ENCODE measurements at regions not wholly inside any gene's neighbourhood (a gene's known extent, or its start where the extent isn't known, plus 50 kb on each side); places are given as distances from the start of the nearest gene placed in this dataset.

DNA sequence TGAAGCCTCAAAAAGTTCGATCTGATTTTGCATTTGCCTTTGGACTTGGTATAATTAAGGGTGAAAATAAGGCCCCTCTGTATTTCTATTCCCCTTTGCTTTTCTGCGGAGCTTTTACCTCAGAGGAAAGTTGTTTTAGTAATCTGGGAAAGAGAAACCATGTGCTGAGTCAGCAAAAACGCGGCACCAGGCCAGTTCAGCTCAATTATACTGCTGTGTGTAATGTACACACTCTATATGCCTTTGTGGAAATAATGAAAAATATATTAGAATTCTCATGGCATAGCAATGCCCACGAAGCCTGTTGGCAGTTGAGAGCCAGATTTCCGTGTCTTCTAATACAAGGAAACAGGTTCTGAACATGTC, 161.9 kb upstream of the SIX2 start:
- Histone ChIP-seq H3K9me3 (ENCODE audit: low read length) (no peaks in the 10 kb centered on the region), H3K27ac (ENCODE audit: low read depth, low read length, poor library complexity, severe bottlenecking) (no peak overlapping the region), H3K4me3 (ENCODE audit: low read depth, low read length, poor library complexity, severe bottlenecking) (no peak overlapping the region), H3K9ac (ENCODE audit: low read length) (no peak overlapping the region), H3K4me2 (ENCODE audit: low read length) (no peak overlapping the region), H3K79me2 (ENCODE audit: insufficient read depth, low read length) (no peaks in the 10 kb centered on the region), H3K4me1 (ENCODE audit: insufficient read depth, low read length, severe bottlenecking) (peaks cover 24% of the 10 kb centered on the region), H4K20me1 (ENCODE audit: insufficient read depth, low read length) (no peaks in the 10 kb centered on the region), H2AFZ (ENCODE audit: low read length) (no peak overlapping the region), H3K27me3 (ENCODE audit: insufficient read depth, low read length) (no peaks in the 10 kb centered on the region), H3F3A (ENCODE audit: insufficient read depth, low read length) (no peaks in the 10 kb centered on the region), H3K36me3 (ENCODE audit: insufficient read depth, low read length) (no peaks in the 10 kb centered on the region), H3K9me2 (ENCODE audit: low read depth, low read length) (no peaks in the 10 kb centered on the region)
- TF ChIP-seq, protein P1, sequence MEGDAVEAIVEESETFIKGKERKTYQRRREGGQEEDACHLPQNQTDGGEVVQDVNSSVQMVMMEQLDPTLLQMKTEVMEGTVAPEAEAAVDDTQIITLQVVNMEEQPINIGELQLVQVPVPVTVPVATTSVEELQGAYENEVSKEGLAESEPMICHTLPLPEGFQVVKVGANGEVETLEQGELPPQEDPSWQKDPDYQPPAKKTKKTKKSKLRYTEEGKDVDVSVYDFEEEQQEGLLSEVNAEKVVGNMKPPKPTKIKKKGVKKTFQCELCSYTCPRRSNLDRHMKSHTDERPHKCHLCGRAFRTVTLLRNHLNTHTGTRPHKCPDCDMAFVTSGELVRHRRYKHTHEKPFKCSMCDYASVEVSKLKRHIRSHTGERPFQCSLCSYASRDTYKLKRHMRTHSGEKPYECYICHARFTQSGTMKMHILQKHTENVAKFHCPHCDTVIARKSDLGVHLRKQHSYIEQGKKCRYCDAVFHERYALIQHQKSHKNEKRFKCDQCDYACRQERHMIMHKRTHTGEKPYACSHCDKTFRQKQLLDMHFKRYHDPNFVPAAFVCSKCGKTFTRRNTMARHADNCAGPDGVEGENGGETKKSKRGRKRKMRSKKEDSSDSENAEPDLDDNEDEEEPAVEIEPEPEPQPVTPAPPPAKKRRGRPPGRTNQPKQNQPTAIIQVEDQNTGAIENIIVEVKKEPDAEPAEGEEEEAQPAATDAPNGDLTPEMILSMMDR (IDR thresholded peaks at IDR 0.05; ENCODE audit: low read length), result no peak
- TF ChIP-seq EZH2 (IDR thresholded peaks at IDR 0.05; ENCODE audit: borderline replicate concordance, low read length), result no peak

DNA sequence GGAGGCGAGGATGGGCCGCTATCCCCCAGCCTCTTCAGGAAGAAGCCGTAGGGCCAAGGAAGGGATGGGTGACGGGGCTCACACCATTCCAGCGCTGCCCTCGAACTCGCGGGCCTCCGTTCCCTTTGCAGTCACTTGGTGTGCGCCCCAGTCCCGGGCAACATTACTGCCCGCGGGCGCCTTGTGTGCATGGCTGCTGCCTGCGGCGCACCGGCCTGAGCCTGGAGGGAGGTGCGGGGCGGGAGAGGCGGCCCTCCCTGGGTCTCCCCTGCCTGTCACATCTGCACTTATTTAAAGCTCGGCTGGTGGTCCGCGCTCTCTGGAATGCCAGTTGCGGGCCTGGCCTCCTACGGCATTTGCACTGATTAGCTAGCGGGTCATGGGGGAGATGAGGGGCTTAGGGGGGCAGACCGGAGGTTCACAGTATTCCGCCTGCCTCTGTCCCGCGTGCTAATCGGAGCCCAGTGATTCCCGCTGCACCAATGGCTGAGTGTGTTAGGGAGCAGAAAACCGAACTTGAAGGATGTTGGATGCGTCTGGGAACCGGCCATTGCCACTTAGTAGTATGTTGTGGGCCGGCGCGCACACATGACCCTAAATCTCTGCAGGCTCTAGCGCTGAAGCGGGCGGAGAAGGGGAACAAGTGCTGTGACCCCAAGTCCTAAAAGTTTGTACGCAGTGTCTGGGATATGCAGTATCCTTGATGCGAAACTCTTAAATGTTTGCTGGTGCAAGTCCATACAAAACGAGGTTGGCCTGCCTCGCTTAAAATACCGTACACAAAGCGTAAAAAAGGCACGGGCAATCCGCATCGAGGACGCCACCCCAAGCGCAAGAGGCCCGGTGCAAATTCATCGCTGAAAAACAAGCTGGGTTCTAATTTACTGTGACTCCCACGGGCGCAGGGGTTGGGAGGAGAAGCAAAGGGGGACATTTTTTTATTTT, 161.2 kb upstream of the SIX2 start:
- H3K4me3 ChIP-seq (ENCODE audit: low read depth, low read length, poor library complexity, severe bottlenecking), result no peak overlapping the region
- no peaks in the 10 kb centered on the region for H3F3A ChIP-seq (ENCODE audit: insufficient read depth, low read length)
- no peak overlapping the region for H3K4me2 ChIP-seq (ENCODE audit: low read length)
- TF ChIP-seq, protein P1 (IDR thresholded peaks at IDR 0.05; ENCODE audit: low read length), result no peak
- TF ChIP-seq EZH2 (IDR thresholded peaks at IDR 0.05; ENCODE audit: borderline replicate concordance, low read length), result no peak
- H3K9me2 ChIP-seq (ENCODE audit: low read depth, low read length), result no peaks in the 10 kb centered on the region
- no peak overlapping the region for H2AFZ ChIP-seq (ENCODE audit: low read length)
- H3K27me3 ChIP-seq (ENCODE audit: insufficient read depth, low read length), result no peaks in the 10 kb centered on the region
- H3K79me2 ChIP-seq (ENCODE audit: insufficient read depth, low read length), result no peaks in the 10 kb centered on the region
- no peak overlapping the region for H3K9ac ChIP-seq (ENCODE audit: low read length)
- no peak overlapping the region for H3K27ac ChIP-seq (ENCODE audit: low read depth, low read length, poor library complexity, severe bottlenecking)
- no peaks in the 10 kb centered on the region for H3K36me3 ChIP-seq (ENCODE audit: insufficient read depth, low read length)
- H3K9me3 ChIP-seq (ENCODE audit: low read length), result no peaks in the 10 kb centered on the region
- peaks cover 29% of the 10 kb centered on the region for H3K4me1 ChIP-seq (ENCODE audit: insufficient read depth, low read length, severe bottlenecking)
- no peaks in the 10 kb centered on the region for H4K20me1 ChIP-seq (ENCODE audit: insufficient read depth, low read length)

DNA sequence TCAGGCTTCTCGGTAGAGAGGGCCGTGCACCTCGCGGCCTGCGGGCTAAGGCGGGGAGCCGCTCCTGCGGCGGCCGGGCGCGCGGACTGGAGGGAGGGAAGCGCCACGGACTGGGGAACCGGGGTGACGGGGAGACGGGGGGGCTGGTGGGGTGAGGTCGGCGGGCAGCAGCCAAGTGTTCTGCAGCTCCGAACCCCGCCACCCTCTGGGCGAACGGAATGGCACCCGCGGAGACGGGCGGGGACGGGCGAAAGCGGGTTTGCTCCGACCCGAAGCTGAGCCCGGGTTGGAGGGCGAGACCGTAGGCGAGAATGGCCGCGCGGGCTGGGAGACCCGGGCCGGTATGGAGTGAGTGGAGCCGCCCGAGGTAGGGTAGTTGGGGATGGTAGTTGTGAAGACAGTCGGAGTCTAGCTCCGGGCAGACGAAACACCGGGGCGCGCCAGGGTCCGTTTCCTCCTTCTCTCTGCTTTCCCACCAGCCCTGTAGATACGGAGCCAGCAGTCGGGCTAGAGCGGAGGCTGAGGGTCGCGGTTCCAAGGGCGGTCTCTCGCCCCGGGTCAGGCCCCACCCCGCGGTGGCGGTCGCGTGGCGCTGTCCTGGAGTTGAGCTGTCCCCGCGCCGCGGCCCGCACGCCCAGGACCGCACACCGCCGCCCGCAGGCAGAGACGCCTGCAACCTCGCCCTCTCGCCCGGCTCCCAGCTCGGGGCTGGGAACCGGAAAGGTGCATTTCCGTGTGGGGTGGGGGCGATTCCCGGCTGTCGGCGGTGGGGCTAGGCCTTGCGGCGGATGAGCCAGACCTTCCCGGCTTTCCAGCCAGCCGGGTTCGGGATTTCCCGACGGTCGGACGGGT, 160.3 kb upstream of the SIX2 start:
- H3K9me2 ChIP-seq (ENCODE audit: low read depth, low read length), result no peaks in the 10 kb centered on the region
- H3K4me2 ChIP-seq (ENCODE audit: low read length), result no peak overlapping the region
- H3K9ac ChIP-seq (ENCODE audit: low read length), result no peak overlapping the region
- no peaks in the 10 kb centered on the region for H3F3A ChIP-seq (ENCODE audit: insufficient read depth, low read length)
- H2AFZ ChIP-seq (ENCODE audit: low read length), result no peak overlapping the region
- no peaks in the 10 kb centered on the region for H3K27me3 ChIP-seq (ENCODE audit: insufficient read depth, low read length)
- H3K4me1 ChIP-seq (ENCODE audit: insufficient read depth, low read length, severe bottlenecking), result peaks cover 38% of the 10 kb centered on the region
- no peaks in the 10 kb centered on the region for H3K36me3 ChIP-seq (ENCODE audit: insufficient read depth, low read length)
- no peak overlapping the region for H3K4me3 ChIP-seq (ENCODE audit: low read depth, low read length, poor library complexity, severe bottlenecking)
- H3K9me3 ChIP-seq (ENCODE audit: low read length), result no peaks in the 10 kb centered on the region
- H4K20me1 ChIP-seq (ENCODE audit: insufficient read depth, low read length), result no peaks in the 10 kb centered on the region
- H3K27ac ChIP-seq (ENCODE audit: low read depth, low read length, poor library complexity, severe bottlenecking), result no peak overlapping the region
- H3K79me2 ChIP-seq (ENCODE audit: insufficient read depth, low read length), result no peaks in the 10 kb centered on the region
- TF ChIP-seq, protein P1 (IDR thresholded peaks at IDR 0.05; ENCODE audit: low read length), result no peak
- no peak for TF ChIP-seq EZH2 (IDR thresholded peaks at IDR 0.05; ENCODE audit: borderline replicate concordance, low read length)

Data from OCI-LY1 (cell line).